ENCODE measurements at regions not wholly inside any gene's neighbourhood (a gene's known extent, or its start where the extent isn't known, plus 50 kb on each side); places are given as distances from the start of the nearest gene placed in this dataset.

DNA sequence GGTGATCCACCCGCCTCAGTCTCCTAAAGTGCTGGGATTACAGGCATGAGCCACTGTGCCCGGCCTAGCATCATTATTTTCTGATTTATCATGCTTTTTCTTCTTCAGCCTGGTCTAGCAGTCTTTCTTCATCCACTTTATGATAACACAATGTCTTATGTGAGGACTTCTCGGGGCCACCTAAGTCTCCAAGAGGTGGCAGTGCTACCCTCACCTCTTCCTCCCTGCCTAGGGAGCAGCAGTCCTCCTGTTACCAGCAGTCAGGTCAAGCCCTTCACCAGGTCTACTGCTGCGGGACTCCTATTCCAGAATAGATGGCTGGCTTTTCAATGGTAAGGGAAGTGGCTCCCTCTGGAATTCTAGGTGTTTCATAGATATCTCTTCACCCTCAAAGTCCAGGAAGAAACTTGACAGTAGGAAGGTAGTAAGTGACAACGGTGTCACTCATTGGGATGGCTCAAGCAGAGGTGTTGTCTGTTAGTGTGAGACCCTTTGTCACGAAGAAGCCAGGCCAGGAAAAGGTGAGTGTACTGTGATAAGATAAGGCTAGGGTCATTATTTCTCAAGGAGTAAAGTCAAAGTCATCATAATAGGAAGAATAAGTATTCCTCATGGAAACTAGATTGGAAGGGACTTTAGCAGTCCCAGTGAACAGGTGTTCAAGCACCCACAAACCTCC lies 164.0 kb downstream of the KLF5 start:
- intact Hi-C loops (cut with micrococcal nuclease), result no loop called here
- Histone ChIP-seq H4K20me1 (ENCODE audit: insufficient read depth, low read length) (no peaks in the 10 kb centered on the region), H3K4me1 (ENCODE audit: control insufficient read depth in 1 of 2, insufficient read depth in 2 of 2, low read length in 2 of 2) (peaks cover 13 to 15% of the 10 kb centered on the region in 2 donors), H3K27me3 (ENCODE audit: control insufficient read depth in 2 of 2, insufficient read depth in 2 of 2, low read length in 2 of 2) (no peaks in the 10 kb centered on the region), H3K79me2 (ENCODE audit: insufficient read depth, low read length) (no peaks in the 10 kb centered on the region), H3K9me3 (replicated peaks in 1 of 2; ENCODE audit: control insufficient read depth in 1 of 2, insufficient read depth in 1 of 2, low read length in 2 of 2) (no peaks in the 10 kb centered on the region), H2AFZ (ENCODE audit: insufficient read depth, low read depth, low read length, poor library complexity, severe bottlenecking) (no peak overlapping the region), H3K4me3 (replicated peaks in 1 of 3; ENCODE audit: low read depth in 2 of 3, low read length in 3 of 3) (no peak overlapping the region), H3K36me3 (replicated peaks in 1 of 2; ENCODE audit: control insufficient read depth in 1 of 2, insufficient read depth in 2 of 2, low read length in 2 of 2) (no peaks in the 10 kb centered on the region), H3K9ac (ENCODE audit: insufficient read depth, low read length, poor library complexity, severe bottlenecking) (no peak overlapping the region), H3K4me2 (replicated peaks; ENCODE audit: extremely low read depth, low read length, poor library complexity, severe bottlenecking) (no peak overlapping the region), H3K27ac (ENCODE audit: low read depth in 1 of 2, low read length in 2 of 2) (no peak overlapping the region)
- Mint-ChIP-seq H3K4me3 (no peak overlapping the region), H3K36me3 (no peaks in the 10 kb centered on the region), H3K9me3 (peaks cover 0 to 1% (median 0%) of the 10 kb centered on the region in 7 donors), H3K27ac (peak overlapping the region in 3 of 7 donors; percentile 37 to 79 (median 68)), H3K27me3 (ENCODE audit: low read depth in 3 of 3) (peaks cover 0 to 5% (median 4%) of the 10 kb centered on the region in 3 donors), H3K4me1 (peaks cover 28% of the 10 kb centered on the region)
- TF ChIP-seq, protein P1, sequence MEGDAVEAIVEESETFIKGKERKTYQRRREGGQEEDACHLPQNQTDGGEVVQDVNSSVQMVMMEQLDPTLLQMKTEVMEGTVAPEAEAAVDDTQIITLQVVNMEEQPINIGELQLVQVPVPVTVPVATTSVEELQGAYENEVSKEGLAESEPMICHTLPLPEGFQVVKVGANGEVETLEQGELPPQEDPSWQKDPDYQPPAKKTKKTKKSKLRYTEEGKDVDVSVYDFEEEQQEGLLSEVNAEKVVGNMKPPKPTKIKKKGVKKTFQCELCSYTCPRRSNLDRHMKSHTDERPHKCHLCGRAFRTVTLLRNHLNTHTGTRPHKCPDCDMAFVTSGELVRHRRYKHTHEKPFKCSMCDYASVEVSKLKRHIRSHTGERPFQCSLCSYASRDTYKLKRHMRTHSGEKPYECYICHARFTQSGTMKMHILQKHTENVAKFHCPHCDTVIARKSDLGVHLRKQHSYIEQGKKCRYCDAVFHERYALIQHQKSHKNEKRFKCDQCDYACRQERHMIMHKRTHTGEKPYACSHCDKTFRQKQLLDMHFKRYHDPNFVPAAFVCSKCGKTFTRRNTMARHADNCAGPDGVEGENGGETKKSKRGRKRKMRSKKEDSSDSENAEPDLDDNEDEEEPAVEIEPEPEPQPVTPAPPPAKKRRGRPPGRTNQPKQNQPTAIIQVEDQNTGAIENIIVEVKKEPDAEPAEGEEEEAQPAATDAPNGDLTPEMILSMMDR (IDR thresholded peaks at IDR 0.05), result no peak
- DNase-seq, result no peak
- 100% methylated on average over 3 of the region's 6 CpGs for WGBS (ENCODE audit: insufficient coverage)

DNA sequence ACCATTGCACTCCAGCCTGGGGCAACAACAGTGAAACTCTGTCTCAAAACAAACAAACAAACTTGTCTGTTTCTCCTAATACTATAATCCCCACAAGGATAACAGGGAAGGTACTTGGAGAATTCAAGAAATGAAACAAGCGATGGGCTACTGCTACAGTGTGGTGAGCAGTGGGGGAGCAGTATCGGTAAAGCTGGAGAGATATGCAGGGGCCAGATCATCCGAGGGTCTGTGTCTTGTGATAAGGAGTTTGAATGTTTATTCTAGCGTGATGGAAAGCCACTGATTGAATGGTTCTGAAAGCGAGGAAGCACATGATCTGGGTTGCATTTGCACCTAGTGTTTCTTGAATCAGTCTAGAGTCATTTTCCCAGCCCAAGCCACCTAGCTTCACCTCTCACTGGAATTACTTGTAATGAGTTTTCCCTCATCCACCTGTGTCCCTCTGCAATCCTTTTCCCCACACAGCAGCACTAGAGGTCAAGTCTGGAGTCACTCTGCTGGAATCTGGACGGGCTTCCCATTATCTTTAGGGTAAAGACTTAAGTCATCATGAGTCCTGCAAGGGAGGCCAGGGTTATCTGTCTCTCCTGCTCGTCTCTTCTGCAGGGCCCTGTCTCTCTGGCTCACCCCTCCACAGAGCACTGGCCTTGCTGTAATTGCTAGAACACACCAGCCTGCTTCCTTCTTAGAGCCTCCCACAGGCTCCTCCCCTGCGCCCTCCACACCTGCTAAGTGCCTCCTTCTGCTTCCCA lies 162.3 kb downstream of the KLF5 start:
- Histone ChIP-seq H3K4me3 (replicated peaks in 1 of 3; ENCODE audit: low read depth in 2 of 3, low read length in 3 of 3) (no peak overlapping the region), H3K9ac (ENCODE audit: insufficient read depth, low read length, poor library complexity, severe bottlenecking) (no peak overlapping the region), H3K4me2 (replicated peaks; ENCODE audit: extremely low read depth, low read length, poor library complexity, severe bottlenecking) (no peak overlapping the region), H3K79me2 (ENCODE audit: insufficient read depth, low read length) (no peaks in the 10 kb centered on the region), H3K4me1 (ENCODE audit: control insufficient read depth in 1 of 2, insufficient read depth in 2 of 2, low read length in 2 of 2) (peaks cover 13 to 15% of the 10 kb centered on the region in 2 donors), H3K27me3 (ENCODE audit: control insufficient read depth in 2 of 2, insufficient read depth in 2 of 2, low read length in 2 of 2) (no peaks in the 10 kb centered on the region), H2AFZ (ENCODE audit: insufficient read depth, low read depth, low read length, poor library complexity, severe bottlenecking) (no peak overlapping the region), H3K36me3 (replicated peaks in 1 of 2; ENCODE audit: control insufficient read depth in 1 of 2, insufficient read depth in 2 of 2, low read length in 2 of 2) (no peaks in the 10 kb centered on the region), H3K9me3 (replicated peaks in 1 of 2; ENCODE audit: control insufficient read depth in 1 of 2, insufficient read depth in 1 of 2, low read length in 2 of 2) (no peaks in the 10 kb centered on the region), H4K20me1 (ENCODE audit: insufficient read depth, low read length) (no peaks in the 10 kb centered on the region), H3K27ac (ENCODE audit: low read depth in 1 of 2, low read length in 2 of 2) (no peak overlapping the region)
- TF ChIP-seq, protein P1 (IDR thresholded peaks at IDR 0.05), result no peak
- Mint-ChIP-seq H3K27ac (peak overlapping the region in 2 of 7 donors; percentile 31 to 64), H3K4me3 (no peak overlapping the region), H3K9me3 (peaks cover 0 to 1% (median 0%) of the 10 kb centered on the region in 7 donors), H3K4me1 (peaks cover 26% of the 10 kb centered on the region), H3K27me3 (ENCODE audit: low read depth in 3 of 3) (peaks cover 3 to 5% (median 4%) of the 10 kb centered on the region in 3 donors), H3K36me3 (no peaks in the 10 kb centered on the region)
- WGBS (ENCODE audit: insufficient coverage), result 69% methylated on average over 6 of the region's 8 CpGs
- no peak for DNase-seq
- intact Hi-C loops (cut with micrococcal nuclease), result no loop called here

Data from CD14-positive monocyte (primary cell).